CD4-positive, alpha-beta T cell treated with Interleukin-15 for 1 hour (primary cell): ENCODE measurements at regions not wholly inside any gene's neighbourhood (a gene's known extent, or its start where the extent isn't known, plus 50 kb on each side); places are given as distances from the start of the nearest gene placed in this dataset.
"Not testable (repeated sequence)": the region's sequence is repeated elsewhere in the genome, so short reads cannot be mapped to it uniquely, and the experiment has no call there.

ENCODE experiments used
- DNase-seq: peaks from one replicate; pipeline ENCODE4 v3.0.0-alpha.2; 2020

DNA sequence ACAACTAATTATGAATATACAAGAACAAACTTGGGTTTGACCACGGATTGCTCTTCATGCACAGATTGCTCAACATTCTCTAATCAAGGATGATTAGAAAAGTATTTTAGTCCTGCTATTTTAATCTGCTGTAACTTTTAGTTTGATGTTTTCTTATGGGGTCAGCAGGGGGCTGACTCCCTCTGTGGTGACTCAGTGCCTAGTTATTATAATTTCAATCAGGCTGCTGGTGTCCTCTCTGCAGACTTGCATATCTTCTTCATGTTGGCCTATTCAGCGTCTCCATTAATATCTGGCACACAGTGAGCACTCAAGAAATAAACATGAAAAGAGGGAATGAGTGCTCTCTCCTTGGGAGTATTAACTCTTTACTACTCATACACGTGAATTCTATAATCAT, 223.8 kb upstream of the DDI1 start:
- DNase-seq = no peak

DNA sequence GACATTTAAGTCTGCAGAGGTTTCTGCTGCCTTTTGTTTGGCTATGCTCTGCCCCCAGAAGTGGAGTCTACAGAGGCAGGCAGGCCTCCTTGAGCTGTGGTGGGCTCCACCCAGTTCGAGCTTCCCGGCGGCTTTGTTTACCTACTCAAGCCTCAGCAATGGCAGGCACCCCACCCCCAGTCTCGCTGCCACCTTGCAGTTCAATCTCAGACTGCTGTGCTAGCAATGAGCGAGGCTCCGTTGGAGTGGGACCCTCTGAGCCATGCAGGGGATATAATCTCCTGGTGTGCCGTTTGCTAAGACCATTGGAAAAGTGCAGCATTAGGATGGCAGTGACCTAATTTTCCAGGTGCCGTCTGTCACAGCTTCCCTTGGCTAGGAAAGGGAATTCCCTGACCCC, 216.1 kb upstream of the DDI1 start:
- DNase-seq = not testable (repeated sequence)

DNA sequence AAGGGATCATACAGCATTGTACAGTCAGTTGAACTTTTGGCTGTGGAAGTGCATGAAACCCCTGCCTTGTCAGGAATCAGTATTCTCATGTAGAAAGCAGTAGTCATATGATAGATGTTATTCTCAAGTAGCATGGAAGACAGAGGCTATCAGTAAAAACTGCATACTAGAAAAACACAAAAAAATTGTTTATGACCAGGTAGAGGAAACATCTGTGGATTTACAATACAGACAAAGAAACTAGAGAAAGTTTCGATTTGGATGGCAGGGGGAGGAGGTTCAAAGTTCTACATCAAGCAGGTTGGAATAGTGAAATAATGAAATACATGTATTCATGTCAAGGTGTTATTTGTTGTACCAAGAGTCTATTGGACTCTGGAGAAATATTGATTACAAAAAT, 212.3 kb upstream of the DDI1 start:
- no peak for DNase-seq

DNA sequence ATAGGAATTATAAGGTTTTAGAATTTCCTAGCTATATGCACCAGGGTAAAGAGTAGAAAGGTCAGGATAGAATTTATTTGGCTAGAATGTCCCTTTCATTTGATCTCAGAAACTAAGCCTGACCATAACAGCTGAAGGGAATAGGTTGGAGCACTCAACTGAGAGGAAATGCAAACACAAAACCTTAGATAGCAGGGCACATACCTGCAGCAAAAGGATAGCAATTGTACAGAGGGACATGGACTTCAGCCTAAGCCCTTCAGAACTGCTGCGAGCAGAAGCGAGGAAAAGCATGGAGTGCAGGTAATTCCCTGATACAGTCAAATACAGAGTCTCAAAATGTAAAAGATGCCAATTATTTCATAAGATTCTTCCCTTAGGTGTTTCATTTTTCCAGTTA, 211.0 kb upstream of the DDI1 start:
- DNase-seq = no peak

DNA sequence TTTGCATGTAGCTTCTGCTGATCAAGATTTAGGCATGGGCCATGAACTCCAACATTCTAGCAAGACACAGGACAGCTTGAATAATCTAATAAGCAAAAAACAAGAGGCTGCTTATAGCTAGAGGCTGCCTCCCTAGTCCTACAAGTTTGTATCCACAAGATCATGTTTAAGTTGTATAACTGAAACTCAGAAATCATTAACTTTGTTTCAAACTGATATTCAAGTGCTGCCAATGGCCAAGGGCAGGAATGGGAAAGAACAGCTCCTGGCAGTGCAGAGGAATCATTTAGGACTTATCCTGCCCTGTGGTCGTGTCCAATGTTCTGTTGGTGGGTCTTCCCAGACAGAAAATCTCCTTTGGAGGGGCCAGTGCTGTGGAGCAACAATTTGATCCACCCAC, 209.6 kb upstream of the DDI1 start:
- no peak for DNase-seq

DNA sequence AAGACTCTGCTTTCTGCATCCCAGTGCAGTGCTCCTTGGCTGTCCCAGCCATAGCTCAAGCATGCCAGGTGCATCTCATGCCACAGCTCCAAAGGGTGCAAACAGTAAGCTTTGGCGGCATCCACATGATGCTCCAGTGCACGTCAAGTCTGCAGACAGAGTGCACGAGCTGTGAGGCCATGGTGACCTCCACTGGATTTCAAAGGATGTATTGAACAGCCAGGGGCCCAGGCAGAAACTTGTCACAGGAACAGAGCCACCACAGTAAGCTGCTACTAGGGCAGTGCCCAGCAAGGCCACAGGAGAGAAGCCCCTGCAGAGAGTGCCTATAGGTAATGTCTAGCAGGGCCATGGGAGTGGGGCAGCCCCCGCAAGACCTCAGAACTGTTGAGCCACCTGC, 206.8 kb upstream of the DDI1 start:
- no peak for DNase-seq

DNA sequence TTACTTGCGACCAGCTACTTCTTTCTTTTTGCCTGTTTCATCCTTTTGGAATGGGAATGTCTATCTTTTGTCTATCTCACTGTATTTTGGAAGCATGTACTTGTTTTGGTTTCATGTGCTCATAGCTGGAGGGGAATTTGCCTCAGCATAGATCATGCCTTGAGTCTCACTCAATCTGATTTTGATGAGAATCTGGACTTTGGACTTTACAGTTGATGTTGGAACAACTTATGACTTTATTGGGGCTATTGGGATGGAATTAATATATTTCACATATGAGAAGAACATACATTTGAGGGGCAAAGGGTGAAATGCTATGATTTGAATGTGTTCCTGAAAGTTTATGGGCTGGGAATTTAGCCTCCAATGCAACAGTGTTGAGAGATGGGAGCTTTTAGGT, 206.2 kb upstream of the DDI1 start:
- no peak for DNase-seq

DNA sequence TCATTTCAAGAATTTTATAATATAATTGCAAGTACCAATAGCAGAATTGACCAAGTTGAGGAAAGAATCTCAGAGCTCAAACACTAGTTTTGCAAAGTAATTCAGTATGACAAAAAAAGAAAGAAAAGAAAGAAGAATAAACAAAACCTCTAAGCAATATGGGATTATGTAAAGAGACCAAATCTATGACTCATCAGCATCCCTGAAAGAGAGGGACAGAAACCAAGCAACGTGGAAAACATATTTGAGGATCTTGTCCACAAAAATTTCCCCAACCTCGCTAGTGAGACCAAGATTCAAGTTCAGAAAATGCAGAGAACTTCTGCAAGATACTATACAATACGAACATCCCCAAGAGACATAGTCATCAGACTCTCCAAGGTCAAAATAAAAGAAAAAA, 203.7 kb upstream of the DDI1 start:
- no peak for DNase-seq

DNA sequence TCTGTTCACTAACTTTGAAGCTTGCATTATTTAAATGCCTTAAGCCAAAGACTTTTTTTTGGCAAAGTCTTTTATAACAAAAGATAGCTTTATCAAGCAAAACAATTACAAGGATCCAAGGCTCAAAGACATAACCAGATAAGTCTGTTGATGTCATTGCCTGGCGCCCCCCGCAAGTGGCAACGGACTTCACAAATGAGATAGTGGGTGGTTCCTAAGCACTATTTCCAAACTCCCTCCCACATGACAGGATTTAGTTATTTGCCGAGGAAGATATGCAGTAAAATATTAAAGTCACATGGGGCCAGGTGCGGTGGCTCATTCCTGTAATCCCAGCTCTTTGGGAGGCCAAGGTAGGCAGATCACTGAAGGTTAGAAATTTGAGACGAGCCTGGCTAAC, 194.2 kb upstream of the DDI1 start:
- DNase-seq = no peak

DNA sequence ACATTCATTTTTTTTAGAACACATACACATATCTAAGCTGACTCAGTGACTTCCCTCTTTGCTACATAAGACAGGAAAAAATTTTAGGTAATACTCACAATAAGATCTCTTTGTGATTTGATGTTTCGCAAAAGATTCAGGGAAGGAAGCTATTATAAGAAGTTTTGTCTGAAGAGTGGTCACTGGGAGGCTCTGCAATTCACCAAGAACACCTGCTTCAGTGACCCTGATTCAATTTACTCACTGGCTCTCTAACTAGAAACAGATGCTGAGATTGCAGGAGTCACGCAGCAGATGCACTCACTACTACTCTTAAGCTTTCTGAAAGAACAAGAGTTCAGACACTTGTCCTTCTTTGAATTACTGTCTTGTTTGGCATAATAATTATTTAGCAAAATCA, 193.6 kb upstream of the DDI1 start:
- DNase-seq = no peak

DNA sequence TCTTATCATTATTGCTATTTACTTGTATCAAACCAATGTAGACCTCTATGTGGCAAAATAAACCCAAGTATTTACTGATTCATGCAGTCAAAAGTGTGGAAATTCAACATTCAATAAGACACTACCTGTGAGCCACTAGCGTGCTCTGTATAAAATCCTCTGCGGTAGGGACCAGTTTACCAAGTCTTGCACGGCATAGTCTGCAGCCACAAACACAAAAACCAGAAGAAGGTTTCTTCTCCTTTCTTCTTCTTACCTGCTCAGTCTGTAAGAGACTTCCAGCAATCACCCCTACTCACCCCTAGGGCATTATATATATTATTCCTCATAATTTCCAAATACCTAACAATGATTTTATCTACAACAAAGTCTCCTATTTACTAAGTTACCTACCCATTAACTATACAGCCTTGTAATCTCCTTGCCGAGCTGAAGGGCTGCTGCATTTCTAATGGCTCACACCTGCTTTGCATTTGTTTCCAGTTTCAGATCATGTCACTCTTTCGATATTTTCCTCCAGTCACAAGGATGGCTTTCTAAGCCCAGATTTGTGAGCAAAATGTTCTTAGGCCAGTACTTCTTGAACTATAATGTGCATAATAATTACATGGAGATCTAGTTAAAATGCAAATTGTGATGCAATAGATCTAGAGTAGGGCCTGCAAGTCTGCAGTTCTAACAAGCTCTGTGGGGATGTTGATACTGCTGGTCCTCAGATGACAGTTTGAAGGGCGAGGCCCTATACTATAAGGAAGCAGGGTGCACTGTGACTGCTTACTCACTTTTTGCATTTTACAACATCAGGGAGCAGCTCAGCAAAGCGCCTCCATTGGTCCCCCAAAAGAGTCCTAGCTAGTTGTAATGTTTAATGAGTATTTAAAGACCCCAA, 191.9 kb upstream of the DDI1 start:
- no peak for DNase-seq

DNA sequence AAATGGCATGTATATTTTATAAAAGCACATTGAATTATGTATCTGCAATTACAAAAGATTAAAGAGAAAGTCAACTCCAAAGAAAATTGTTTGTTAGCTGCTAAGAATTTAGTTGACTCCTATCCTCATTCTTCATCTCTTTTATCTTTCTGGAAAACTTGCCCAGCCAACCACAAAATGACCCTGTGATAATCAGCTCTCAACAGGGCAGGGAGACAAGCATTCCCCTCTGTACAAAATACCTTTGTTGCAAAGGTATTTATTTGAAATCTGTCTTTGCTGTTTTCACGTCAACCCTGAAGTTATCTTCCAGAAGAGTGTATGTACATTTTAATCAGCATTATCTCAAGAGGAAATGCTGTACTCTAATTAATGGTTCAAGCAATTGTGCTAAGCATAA, 191.1 kb upstream of the DDI1 start:
- no peak for DNase-seq

DNA sequence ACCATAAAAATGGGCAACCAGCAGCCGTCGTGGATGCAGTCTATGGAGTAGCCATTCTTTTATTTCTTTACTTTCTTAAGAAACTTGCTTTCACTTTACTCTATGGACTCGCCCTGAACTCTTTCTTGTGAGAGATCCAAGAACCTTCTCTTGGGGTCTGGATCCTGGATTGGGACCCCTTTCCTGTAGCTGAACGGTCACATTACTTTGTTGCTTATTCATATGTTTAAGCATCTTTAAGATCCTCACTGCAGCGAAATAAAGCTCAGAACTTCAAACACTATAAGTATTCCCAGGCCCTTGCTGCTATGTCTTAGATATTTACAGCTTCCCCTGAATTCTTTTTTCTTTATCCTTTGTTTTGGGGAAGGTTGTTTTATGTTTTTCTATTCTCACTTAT, 187.8 kb upstream of the DDI1 start:
- DNase-seq = no peak

DNA sequence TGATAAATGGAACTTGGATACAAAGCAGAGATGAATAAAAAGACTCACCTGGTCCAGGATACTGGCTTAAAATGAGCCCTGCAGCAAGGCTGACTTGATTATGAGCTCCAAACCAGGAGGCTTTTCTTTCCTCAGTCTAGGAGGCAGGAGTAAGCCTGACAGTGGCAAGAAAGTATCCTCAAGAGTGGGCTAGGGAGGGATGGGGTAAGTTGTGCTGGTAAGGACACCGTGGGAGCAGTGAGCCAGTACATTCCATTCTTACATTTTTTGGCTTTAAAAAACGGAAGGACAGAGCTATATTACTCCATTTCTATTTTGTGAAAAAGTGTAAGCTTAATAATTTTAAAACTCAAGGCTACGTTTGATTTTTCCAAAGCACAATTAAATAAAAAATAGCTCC, 187.1 kb upstream of the DDI1 start:
- DNase-seq = no peak

DNA sequence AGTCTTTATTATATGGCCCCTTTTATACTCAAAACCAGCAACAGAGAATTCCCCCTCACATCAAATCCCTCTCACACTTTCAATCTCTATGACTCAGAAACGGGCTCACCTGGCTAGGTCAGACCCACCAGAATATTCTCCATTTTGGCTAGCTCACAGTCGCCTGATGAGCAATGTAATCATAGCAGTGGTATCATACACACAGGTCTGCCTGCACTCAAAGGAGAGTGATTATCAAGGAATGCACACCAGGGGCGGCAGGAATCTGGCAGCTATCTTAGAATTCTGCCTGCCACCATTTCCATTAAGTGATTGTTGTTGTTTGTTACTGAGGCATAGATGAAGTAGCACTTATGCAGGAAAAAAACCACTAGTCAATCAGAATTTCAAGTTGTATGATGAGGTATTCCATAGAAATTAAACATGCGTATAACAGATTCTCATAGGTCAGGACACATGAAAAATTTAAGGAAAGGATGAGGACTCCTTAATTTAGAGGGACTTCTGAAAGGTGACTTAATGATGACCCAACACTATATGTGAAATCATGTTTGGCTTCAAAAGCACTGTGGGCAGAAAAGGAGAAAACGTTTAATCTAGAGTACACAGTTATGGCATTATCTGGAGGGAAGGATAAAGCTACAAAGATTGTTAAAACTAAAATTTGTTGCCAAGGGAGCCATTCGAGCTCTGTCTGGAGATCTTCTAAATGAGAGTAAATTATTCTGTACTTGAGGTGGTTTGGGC, 185.8 kb upstream of the DDI1 start:
- no peak for DNase-seq

DNA sequence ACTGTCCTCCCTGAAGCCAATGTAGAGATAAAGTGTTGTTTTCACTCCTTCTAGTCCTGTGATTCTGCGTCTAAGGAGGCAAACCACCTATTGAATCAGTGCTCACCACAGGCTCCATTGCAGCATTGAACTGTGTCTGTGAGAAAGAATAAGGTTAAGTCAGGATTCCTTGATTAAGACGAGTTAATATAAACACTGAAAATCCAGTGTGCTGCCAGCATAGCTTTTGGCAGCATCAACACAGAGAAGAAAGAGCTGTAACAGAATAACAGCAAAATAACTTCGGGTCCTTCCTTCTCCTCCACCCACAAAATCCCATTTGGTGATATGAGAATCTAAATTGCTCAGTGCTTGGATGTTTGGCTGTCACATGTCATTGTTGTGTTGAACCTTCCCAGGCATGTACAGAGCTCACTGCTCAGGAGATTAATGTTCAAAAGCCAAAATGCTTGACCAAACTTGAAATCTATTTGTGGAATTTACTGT, 185.2 kb upstream of the DDI1 start:
- DNase-seq = no peak
